ENCODE measurements at regions not wholly inside any gene's neighbourhood (a gene's known extent, or its start where the extent isn't known, plus 50 kb on each side); places are given as distances from the start of the nearest gene placed in this dataset.

DNA sequence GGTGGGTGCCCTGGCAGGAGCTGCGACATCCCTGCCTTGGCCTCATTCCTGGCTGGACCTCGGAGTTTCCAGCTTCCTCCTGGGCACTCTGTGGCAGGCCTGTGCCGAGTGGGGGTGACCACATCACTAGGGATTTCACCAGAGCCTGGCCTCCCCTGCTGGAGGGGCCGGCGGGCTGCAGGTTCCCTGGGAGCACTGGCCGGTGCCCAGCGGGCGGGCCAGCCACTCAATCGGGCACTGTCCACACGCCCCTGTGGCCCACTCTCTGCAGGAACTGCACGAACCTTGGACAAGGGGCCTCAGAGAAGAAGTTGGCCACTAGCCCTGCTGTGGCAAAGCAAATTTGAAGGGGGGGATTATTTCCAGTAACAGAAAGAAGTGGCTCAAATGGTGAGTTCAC lies 110.7 kb upstream of the APCDD1 start:
- H3K4me3 ChIP-seq (ENCODE audit: low read length): no peak overlapping the region
- TF ChIP-seq, protein P1, sequence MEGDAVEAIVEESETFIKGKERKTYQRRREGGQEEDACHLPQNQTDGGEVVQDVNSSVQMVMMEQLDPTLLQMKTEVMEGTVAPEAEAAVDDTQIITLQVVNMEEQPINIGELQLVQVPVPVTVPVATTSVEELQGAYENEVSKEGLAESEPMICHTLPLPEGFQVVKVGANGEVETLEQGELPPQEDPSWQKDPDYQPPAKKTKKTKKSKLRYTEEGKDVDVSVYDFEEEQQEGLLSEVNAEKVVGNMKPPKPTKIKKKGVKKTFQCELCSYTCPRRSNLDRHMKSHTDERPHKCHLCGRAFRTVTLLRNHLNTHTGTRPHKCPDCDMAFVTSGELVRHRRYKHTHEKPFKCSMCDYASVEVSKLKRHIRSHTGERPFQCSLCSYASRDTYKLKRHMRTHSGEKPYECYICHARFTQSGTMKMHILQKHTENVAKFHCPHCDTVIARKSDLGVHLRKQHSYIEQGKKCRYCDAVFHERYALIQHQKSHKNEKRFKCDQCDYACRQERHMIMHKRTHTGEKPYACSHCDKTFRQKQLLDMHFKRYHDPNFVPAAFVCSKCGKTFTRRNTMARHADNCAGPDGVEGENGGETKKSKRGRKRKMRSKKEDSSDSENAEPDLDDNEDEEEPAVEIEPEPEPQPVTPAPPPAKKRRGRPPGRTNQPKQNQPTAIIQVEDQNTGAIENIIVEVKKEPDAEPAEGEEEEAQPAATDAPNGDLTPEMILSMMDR (conservative IDR thresholded peaks at IDR 0.05; ENCODE audit: low read depth, low read length): no peak
- DNase-seq (ENCODE audit: low read depth): no peak

DNA sequence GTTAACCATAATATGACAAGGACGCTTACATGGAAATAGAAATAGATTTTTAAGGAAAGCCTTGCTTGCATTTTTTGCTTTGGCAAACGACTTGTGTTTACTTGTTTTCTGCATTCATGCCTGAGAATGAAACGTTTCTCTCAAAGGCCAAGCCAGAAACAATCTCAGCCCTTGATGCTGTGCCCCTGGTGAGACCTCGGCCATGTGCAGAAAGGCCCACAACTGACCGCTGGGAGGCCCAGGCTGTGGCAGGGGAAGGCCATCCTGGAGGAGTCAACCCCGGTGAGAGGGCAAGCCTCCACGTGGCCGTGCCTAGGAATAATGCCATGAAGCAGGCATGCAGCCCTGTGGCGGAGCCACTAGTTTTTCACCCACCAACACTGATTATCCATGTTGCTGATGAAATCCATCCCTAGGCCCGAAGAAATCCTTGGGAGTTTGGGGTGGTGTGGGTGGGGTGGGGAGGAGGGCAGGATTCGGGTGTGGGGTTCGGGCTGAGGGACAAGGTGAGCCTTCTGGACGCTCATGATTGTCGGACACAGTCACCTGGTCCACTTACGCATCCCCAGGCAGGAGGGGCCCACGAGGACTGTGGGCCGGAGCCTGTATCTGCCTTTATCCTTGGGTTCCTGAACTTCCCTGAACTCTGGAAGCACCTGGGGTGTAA lies 107.6 kb upstream of the APCDD1 start:
- TF ChIP-seq, protein P1 (conservative IDR thresholded peaks at IDR 0.05; ENCODE audit: low read depth, low read length): no peak
- DNase-seq (ENCODE audit: low read depth): no peak
- H3K4me3 ChIP-seq (ENCODE audit: low read length): no peak overlapping the region

DNA sequence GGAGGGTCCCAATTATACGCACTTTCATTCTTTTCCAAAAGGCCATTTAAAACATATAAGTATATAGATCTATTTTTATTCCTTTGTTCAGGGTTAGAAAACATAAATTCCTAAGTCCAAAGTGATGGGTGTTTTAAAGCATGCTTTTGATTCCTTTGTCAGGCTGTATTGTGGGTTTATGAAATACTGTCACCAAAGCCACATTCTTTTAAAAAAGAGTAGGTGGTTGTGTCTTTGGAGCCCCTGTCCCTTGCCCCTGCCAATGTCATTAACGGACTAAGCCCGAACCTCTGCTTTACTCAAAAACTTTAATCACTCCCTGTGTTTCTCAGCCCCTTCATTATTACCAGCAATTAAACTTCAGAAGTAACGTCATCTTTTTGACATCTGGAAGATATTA lies 104.9 kb upstream of the APCDD1 start:
- DNase-seq (ENCODE audit: low read depth): no peak
- TF ChIP-seq, protein P1 (conservative IDR thresholded peaks at IDR 0.05; ENCODE audit: low read depth, low read length): no peak

DNA sequence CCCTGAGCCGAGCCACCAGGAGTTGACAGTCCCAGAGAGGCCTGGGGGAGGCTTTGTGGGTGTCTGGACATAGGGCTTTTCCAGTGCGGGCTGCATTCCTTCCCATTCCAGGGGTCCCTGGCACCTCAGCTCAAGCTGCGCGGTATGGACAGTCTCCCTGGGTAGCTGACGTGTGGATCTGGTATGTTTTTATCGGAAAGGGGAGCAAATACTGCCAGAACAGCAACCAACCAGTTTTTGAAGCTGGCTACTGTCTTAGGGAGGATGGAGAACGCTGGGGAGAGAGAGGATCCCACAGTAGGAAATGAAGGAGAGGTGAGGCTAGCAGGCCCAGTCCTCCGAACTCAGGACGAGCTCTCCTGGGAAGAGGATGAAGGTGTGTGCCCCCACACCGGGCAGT lies 103.8 kb upstream of the APCDD1 start:
- TF ChIP-seq, protein P1 (conservative IDR thresholded peaks at IDR 0.05; ENCODE audit: low read depth, low read length): no peak
- no peak overlapping the region for H3K4me3 ChIP-seq (ENCODE audit: low read length)
- DNase-seq (ENCODE audit: low read depth): no peak

More for the DNA sequence above, 104.9 kb upstream of the APCDD1 start:
- H3K4me3 ChIP-seq (ENCODE audit: low read length): no peak overlapping the region

DNA sequence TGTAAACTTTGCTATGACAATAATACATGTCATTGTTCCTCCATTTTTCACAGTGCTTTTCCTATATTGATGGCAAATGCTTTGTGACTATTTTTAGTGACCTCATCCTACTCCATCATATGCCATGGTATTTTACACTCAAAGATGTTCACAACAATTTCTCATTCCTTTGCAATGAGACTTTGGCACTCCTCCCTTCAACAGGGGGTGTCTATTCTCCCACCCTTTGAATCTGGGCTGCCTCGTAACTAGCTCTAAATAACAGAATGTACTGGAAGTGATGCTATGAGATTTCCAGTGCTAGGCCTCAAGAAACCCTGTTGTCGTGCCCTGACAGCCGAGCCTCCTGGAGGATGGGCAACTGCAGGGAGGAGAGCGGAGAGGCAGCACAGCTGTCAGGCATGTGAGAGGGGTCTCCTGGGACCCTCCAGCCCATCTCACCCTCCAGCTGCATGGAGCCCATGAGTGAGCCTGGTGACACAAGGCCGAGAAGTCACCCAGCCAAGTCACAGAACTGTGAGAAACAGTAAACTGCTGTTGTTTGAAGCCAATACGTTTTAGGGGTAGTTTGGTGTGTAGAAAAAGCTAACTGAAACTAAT lies 103.1 kb upstream of the APCDD1 start:
- H3K4me3 ChIP-seq (ENCODE audit: low read length): no peak overlapping the region
- DNase-seq (ENCODE audit: low read depth): no peak
- TF ChIP-seq, protein P1 (conservative IDR thresholded peaks at IDR 0.05; ENCODE audit: low read depth, low read length): no peak

DNA sequence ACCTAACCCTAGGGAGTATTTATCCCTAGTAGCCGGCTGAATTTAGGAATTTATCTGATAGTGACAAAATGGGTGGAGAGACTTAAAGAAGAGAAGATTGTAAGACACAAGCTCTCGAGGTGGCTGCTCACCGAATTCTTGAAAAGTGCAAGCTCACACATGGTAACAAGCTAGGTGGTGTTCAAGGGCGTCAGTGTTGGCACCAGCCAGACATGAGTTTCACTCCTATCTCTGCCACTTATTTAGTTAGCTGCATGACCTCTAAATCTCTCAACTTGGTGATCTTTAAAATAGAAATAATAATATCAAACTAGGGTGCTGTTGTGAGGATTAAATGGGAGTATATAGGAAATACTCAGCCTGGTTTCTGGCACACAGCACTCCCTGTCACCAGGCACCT lies 102.6 kb upstream of the APCDD1 start:
- TF ChIP-seq, protein P1 (conservative IDR thresholded peaks at IDR 0.05; ENCODE audit: low read depth, low read length): no peak
- DNase-seq (ENCODE audit: low read depth): no peak
- no peak overlapping the region for H3K4me3 ChIP-seq (ENCODE audit: low read length)

DNA sequence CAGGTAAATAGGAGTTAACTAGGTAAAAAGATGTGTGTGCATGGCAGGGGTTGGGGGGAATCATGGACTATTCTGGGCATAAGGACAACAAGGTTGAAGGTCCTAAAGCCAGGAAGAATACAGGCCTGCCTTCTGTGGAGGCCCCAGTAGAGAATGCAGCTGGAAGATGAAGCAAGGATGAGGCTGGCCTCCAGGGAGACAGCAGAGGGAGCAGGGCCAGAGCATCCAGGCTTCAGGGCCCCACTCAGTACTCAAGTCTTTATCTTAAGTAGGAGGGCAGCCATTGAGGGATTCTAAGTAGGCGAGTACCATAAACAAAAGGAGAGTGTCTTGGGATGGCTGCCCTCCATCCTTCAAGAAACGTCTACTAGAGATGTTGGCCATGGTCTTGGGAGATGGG lies 101.8 kb upstream of the APCDD1 start:
- DNase-seq (ENCODE audit: low read depth): no peak
- H3K4me3 ChIP-seq (ENCODE audit: low read length): no peak overlapping the region
- TF ChIP-seq, protein P1 (conservative IDR thresholded peaks at IDR 0.05; ENCODE audit: low read depth, low read length): no peak
